CD14-positive monocyte (primary cell): ENCODE measurements at regions not wholly inside any gene's neighbourhood (a gene's known extent, or its start where the extent isn't known, plus 50 kb on each side); places are given as distances from the start of the nearest gene placed in this dataset.

Experiments used
- DNase-seq, 3 donors: peaks; one replicate each; pipeline ENCODE4 v3.0.0-alpha.2; 2011 to 2022
- H2AFZ ChIP-seq: 2 replicates; pipeline ENCODE4 v1.6.0; 2012; ENCODE audit warnings: mild to moderate bottlenecking, low read depth, low read length, inconsistent platforms; ENCODE audit not compliant: insufficient read depth, poor library complexity, severe bottlenecking
- H3K27ac ChIP-seq, 2 donors: 1 replicate in 1 of 2; 2 replicates in 1 of 2; pipeline ENCODE4 v1.5.1; 2012 to 2013; ENCODE audit warnings: low read length in 2 of 2, control low read depth in 1 of 2, inconsistent platforms in 1 of 2, low read depth in 1 of 2, mild to moderate bottlenecking in 1 of 2
- H3K27me3 ChIP-seq, 2 donors: one replicate each; pipeline versions ENCODE4 v1.6.0 to v1.6.1; 2011 to 2013; ENCODE audit warnings: low read length in 2 of 2; ENCODE audit not compliant: control insufficient read depth in 2 of 2, insufficient read depth in 2 of 2
- H3K36me3 ChIP-seq, 2 donors: replicated peaks in 1 of 2; 1 replicate in 1 of 2; 2 replicates in 1 of 2; pipeline versions ENCODE4 v1.5.1 to v1.6.1; 2012 to 2013; ENCODE audit warnings: low read length in 2 of 2, control low read depth in 1 of 2, inconsistent platforms in 1 of 2, mild to moderate bottlenecking in 1 of 2; ENCODE audit not compliant: insufficient read depth in 2 of 2, control insufficient read depth in 1 of 2
- H3K4me1 ChIP-seq, 2 donors: 1 replicate in 1 of 2; 2 replicates in 1 of 2; pipeline versions ENCODE4 v1.5.1 to v1.6.1; 2012 to 2013; ENCODE audit warnings: low read length in 2 of 2, control low read depth in 1 of 2, inconsistent platforms in 1 of 2, mild to moderate bottlenecking in 1 of 2, moderate library complexity in 1 of 2; ENCODE audit not compliant: insufficient read depth in 2 of 2, control insufficient read depth in 1 of 2
- H3K4me2 ChIP-seq: replicated peaks from 2 replicates; pipeline ENCODE3; 2012; ENCODE audit warnings: low read length, moderate library complexity, mild to moderate bottlenecking; ENCODE audit not compliant: poor library complexity, severe bottlenecking; ENCODE audit errors: extremely low read depth
- H3K4me3 ChIP-seq, 3 experiments: fragments of 200-600 bp in 1 of 3; sonication (generic) in 1 of 3; replicated peaks in 1 of 3; 1 replicate in 2 of 3; 2 replicates in 1 of 3; pipeline ENCODE4 v1.5.1; 2011 to 2013; ENCODE audit warnings: low read length in 3 of 3, mild to moderate bottlenecking in 3 of 3, control low read depth in 2 of 3, low read depth in 2 of 3, inconsistent platforms in 1 of 3, moderate library complexity in 1 of 3
- H3K79me2 ChIP-seq: 2 replicates; pipeline ENCODE4 v1.6.0; 2012; ENCODE audit warnings: mild to moderate bottlenecking, control low read depth, inconsistent platforms, low read length, moderate library complexity; ENCODE audit not compliant: insufficient read depth
- H3K9ac ChIP-seq: 2 replicates; pipeline ENCODE4 v1.6.0; 2017; ENCODE audit warnings: low read length, mild to moderate bottlenecking; ENCODE audit not compliant: insufficient read depth, poor library complexity, severe bottlenecking
- H3K9me3 ChIP-seq, 2 donors: replicated peaks in 1 of 2; 1 replicate in 1 of 2; 2 replicates in 1 of 2; pipeline versions ENCODE4 v1.5.1 to v1.6.1; 2012 to 2013; ENCODE audit warnings: low read length in 2 of 2, control low read depth in 1 of 2; ENCODE audit not compliant: control insufficient read depth in 1 of 2, insufficient read depth in 1 of 2
- H4K20me1 ChIP-seq: 2 replicates; pipeline ENCODE4 v1.6.0; 2012; ENCODE audit warnings: mild to moderate bottlenecking, low read length, control low read depth, moderate library complexity; ENCODE audit not compliant: insufficient read depth
- H3K27ac Mint-ChIP-seq, 7 donors: one replicate each; pipeline ENCODE4 v1.8.0; 2020; ENCODE audit warnings: mild to moderate bottlenecking in 7 of 7, mixed read lengths in 7 of 7, moderate library complexity in 6 of 7, inconsistent platforms in 2 of 7
- H3K27me3 Mint-ChIP-seq, 3 donors: one replicate each; pipeline ENCODE4 v1.8.0; 2021 to 2022; ENCODE audit warnings: low read depth in 3 of 3, mild to moderate bottlenecking in 3 of 3, mixed read lengths in 3 of 3, moderate library complexity in 3 of 3, inconsistent platforms in 1 of 3
- H3K36me3 Mint-ChIP-seq, 2 donors: one replicate each; pipeline ENCODE4 v1.8.0; 2020; ENCODE audit warnings: mixed read lengths in 2 of 2, inconsistent platforms in 1 of 2, mild to moderate bottlenecking in 1 of 2
- H3K4me1 Mint-ChIP-seq: one replicate; pipeline ENCODE4 v1.8.0; 2020; ENCODE audit warnings: mild to moderate bottlenecking, mixed read lengths
- H3K4me3 Mint-ChIP-seq, 2 donors: one replicate each; pipeline ENCODE4 v1.8.0; 2020; ENCODE audit warnings: mild to moderate bottlenecking in 2 of 2, mixed read lengths in 2 of 2, moderate library complexity in 1 of 2
- H3K9me3 Mint-ChIP-seq, 7 donors: one replicate each; pipeline ENCODE4 v1.8.0; 2020 to 2022; ENCODE audit warnings: mixed read lengths in 7 of 7, mild to moderate bottlenecking in 6 of 7, moderate library complexity in 6 of 7, inconsistent platforms in 2 of 7
- CTCF ChIP-seq: fragments of 200-600 bp; IDR thresholded peaks from one replicate; pipeline ENCODE4 v1.8.0; 2022; ENCODE audit warnings: antibody characterized with exemption, mild to moderate bottlenecking
- WGBS: methylation state at CpG from one replicate; pipeline ENCODE4 v1.1.5; 2013; ENCODE audit warnings: missing lambda C conversion rate; ENCODE audit not compliant: insufficient coverage; 5-methylcytosine and 5-hydroxymethylcytosine counted together
- intact Hi-C, 2 donors: fragments of 100-400 bp; cut with micrococcal nuclease; formaldehyde crosslinking; loops; one replicate each; pipeline versions ENCODE4 v1.15.0 to v1.15.1; 2023

- Mint-ChIP-seq H3K27ac (no peak overlapping the region), H3K4me3 (no peak overlapping the region), H3K27me3 (peaks cover 0 to 1% (median 0%) of the 10 kb centered on the region in 3 donors), H3K4me1 (no peaks in the 10 kb centered on the region), H3K36me3 (no peaks in the 10 kb centered on the region), H3K9me3 (no peaks in the 10 kb centered on the region)
- Histone ChIP-seq H2AFZ (no peak overlapping the region), H3K4me1 (no peaks in the 10 kb centered on the region), H3K36me3 (no peaks in the 10 kb centered on the region), H3K9ac (no peak overlapping the region), H4K20me1 (no peaks in the 10 kb centered on the region), H3K4me3 (no peak overlapping the region), H3K9me3 (no peaks in the 10 kb centered on the region), H3K4me2 (no peak overlapping the region), H3K27me3 (no peaks in the 10 kb centered on the region), H3K27ac (no peak overlapping the region), H3K79me2 (no peaks in the 10 kb centered on the region)
- no peak for TF ChIP-seq CTCF
- DNase-seq, result no peak
- intact Hi-C loops, result no loop called here
- 71% methylated on average over 1 of the region's 1 CpG for WGBS
Observed at GRCh38 chr2:56753182-56753581, 569.4 kb downstream of the CCDC85A start.

DNA sequence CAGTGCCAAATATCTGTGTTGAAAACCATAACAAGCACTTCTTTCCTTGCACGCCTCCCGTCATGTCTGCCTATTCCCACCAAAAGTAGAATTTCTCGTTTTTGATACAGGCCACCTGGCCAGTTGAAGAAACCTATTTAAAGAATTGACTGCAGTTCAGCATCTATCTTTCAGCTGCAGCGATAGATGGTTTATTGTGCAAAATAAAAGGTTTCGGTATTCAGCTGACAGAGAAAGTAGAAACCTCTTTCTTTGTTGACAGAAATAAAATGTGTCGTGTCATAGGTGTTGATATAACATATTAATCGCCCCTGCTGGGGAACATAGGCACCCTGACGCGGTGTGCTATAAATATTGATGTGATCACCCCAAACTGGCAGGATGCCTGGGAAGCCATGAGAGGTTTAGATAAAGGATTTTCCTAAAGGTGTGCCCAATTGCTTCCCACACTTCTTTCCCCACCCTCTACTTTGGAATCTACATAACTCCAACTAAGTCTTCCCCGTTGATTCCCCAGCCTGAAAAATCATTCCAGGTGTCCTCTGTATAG lies 570.4 kb downstream of the CCDC85A start:
- H3K36me3 ChIP-seq, result no peaks in the 10 kb centered on the region
- H4K20me1 ChIP-seq, result no peaks in the 10 kb centered on the region
- no peak overlapping the region for H3K27ac ChIP-seq
- H3K27ac Mint-ChIP-seq, result no peak overlapping the region
- H3K79me2 ChIP-seq, result no peaks in the 10 kb centered on the region
- no peaks in the 10 kb centered on the region for H3K27me3 Mint-ChIP-seq
- 85% methylated on average over 4 of the region's 10 CpGs for WGBS
- TF ChIP-seq CTCF, result no peak
- H3K4me1 Mint-ChIP-seq, result no peaks in the 10 kb centered on the region
- H3K9ac ChIP-seq, result no peak overlapping the region
- no peaks in the 10 kb centered on the region for H3K4me1 ChIP-seq
- H3K4me2 ChIP-seq, result no peak overlapping the region
- H2AFZ ChIP-seq, result no peak overlapping the region
- H3K27me3 ChIP-seq, result no peaks in the 10 kb centered on the region
- intact Hi-C loops, result no loop called here
- no peaks in the 10 kb centered on the region for H3K9me3 ChIP-seq
- peaks cover 0 to 2% (median 0%) of the 10 kb centered on the region in 7 donors for H3K9me3 Mint-ChIP-seq
- H3K4me3 ChIP-seq, result no peak overlapping the region
- no peak for DNase-seq
- H3K36me3 Mint-ChIP-seq, result no peaks in the 10 kb centered on the region
- H3K4me3 Mint-ChIP-seq, result no peak overlapping the region
